GM18858 (cell line): ENCODE measurements at regions not wholly inside any gene's neighbourhood (a gene's known extent, or its start where the extent isn't known, plus 50 kb on each side); places are given as distances from the start of the nearest gene placed in this dataset.
A peak's percentile ranks its signal among the peaks of the same experiment; 100 is the strongest.
"Not testable (repeated sequence)": the region's sequence is repeated elsewhere in the genome, so short reads cannot be mapped to it uniquely, and the experiment has no call there.

Experiments
- ATAC-seq: cut with Tn5 transposase; IDR thresholded peaks from one replicate; pipeline ENCODE4 v1.9.1; 2021; ENCODE audit not compliant: unreplicated experiment

DNA sequence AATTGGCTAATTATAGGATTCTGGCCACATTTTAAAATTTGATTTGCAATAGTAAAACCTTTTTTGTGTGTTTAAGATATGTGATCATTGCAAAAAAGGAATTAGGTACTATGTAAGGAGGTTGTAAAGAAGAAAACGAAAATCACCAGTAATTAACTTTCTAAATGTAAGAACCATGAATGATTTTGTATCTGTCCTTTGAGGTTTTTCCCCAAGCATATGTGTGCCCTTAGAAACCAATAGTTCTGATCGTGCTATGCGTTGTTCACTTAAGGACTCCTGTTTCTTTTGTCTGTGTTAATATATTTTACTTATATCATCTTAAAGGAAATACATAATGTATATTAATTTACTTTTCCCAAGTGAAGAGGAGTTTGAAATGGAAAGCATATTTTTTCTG lies 410.2 kb downstream of the PSAT1 start:
- ATAC-seq: peak; percentile 25

- ATAC-seq: peak; percentile 99
Measured at GRCh38 chr9:78707481-78707991, 410.6 kb downstream of the PSAT1 start.

DNA sequence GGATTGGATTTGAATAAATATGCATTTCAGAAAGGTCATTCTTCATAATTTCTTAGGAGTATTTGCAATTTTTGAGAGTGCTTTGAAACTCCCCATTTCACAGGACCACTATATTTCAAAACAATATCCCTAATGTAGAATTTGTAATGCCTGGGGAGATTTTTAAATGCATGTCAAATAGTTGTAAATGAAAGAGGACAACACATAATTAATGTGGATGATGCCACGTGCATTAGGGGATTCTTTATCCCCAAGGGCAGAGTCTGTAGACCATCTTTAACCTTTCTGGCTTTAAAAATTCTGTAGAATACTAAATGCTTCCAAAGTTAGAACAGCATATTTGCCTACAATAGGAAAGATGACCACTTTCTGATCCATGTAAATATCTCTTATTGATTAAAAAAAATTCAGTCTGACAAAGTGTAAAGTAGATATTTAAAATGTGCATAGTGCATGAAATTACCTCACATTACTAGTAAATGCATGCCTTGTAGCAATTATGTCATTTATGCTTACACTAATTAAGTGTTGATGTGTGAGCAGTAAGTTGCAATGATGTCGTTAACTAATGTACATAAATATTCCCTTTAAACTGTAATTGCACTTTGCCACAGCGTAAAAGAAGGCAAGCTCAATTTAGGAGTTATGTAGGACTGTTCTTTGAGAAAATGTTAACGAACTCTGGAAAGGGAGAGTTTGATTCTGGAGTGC lies 416.1 kb downstream of the PSAT1 start:
- ATAC-seq: no peak

DNA sequence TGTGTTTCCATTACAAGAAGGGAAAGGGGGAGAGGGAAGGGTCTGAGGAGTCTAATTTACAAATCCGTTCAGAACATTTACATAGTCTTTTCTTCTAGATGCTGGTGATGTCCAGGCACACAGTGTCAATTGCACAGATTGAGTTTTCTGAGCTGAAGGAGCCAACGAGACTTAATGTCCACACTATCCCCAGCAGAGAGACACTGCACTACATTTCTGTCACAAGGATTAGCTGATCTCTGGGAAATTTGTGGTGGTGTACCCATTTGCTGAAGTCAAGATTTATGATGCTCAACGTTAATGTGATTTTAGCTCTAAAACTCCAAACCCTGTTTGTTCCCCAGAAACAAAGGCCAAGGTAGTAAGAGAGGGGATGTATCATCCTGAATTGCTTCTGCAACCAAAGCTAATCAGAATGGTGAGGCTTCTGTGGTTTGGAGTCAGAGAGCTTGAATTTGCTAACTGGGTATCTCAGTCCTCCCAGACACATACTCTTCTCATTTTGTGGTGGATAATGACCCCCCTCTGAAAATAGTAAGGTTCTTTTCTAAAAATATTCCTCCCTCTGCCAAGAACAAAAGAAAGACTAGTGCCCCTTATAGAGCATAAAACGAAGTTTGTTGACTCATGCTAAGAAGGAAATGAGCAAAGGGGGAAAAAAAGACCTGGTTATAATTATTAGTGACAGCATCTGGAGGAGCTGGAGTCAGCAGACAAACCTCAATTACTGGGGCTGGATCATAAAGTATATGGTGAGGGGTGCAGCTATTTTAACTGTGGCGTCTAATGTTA lies 416.9 kb downstream of the PSAT1 start:
- ATAC-seq: no peak

- no peak for ATAC-seq
Measured at GRCh38 chr9:78714576-78714975, 417.7 kb downstream of the PSAT1 start.

DNA sequence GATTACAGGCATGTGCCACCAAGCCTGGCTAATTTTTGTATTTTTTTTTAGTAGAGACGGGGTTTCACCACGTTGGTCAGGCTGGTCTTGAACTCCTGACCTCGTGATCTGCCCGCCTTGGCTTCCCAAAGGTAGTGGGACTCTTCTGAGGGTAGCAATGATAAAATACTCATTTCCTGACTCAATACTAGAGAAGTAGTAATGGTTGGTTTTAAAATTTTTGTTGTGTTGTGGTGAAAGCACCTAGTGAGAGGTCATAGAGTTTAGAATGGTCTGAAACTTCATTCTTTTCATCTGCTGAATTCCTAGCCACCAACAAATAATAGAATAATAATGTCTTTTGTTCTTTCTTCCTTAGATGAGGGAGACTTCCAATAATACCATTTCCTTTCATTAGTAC lies 422.1 kb downstream of the PSAT1 start:
- not testable (repeated sequence) for ATAC-seq

GRCh38 chr9:78724896-78725295 lies 428.0 kb downstream of the PSAT1 start:
- ATAC-seq: no peak

DNA sequence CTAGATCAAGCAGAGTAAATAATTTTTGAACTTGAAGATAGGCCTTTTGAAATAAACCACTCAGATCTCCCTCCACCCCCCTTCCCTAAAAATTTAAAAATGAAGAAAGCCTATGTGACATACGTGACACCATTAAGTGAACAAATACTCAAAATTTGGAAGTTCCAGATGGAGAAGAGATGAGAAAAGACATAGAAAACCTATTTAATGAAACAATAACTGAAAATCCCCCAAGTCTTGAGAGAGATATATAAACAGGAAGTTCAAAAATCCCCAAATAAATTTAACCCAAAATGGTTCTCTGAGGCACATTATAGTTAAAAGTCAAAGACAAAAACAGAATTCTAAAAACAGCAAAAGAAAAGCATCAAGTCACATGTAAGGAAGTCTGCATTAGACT lies 428.6 kb downstream of the PSAT1 start:
- no peak for ATAC-seq

DNA sequence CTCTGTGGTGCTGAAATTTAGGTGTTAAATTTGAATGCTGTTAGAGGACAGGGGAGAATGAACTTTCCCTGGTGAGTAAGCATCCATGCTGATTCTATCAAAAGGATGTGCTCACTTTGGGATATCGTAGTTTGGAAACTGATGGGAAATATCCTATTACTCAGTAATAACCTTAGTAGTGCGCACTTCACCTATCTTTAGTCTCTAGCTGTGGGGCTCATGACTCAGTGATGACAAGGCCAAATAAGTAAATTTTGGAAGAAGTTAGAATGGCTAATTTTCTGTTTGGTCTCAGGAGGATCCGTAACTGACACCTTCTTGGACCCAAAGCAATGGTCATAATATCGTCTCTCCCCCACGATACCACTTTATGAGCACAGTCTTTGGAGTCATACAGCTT lies 448.4 kb downstream of the PSAT1 start:
- no peak for ATAC-seq

GRCh38 chr9:78746010-78746409 lies 449.1 kb downstream of the PSAT1 start:
- ATAC-seq: no peak

GRCh38 chr9:78753039-78753438 lies 456.1 kb downstream of the PSAT1 start:
- no peak for ATAC-seq

GRCh38 chr9:78756813-78757510 lies 460.0 kb downstream of the PSAT1 start:
- peak; percentile 85 for ATAC-seq

DNA sequence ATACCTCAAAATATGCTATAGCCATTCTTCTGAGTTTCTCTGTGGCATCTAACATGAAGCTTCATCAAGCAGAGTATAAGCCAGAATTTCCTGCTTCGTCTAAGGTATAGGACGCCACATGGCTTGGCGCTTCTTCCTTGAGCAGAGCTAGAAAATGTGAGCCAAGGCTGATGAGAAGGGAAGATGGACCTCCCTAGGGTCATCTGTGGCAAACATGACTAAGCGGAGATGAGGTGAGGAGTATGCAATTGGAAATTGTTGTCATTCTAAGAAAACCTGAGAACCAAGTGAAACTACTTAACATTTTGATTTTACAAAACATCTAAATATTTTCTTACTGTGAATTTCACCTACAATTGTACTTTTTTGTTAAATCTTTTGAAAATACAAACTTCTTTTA lies 466.5 kb downstream of the PSAT1 start:
- no peak for ATAC-seq

GRCh38 chr9:78765861-78766260 lies 468.9 kb downstream of the PSAT1 start:
- ATAC-seq: no peak

GRCh38 chr9:78767490-78767889 lies 470.6 kb downstream of the PSAT1 start:
- ATAC-seq: no peak

DNA sequence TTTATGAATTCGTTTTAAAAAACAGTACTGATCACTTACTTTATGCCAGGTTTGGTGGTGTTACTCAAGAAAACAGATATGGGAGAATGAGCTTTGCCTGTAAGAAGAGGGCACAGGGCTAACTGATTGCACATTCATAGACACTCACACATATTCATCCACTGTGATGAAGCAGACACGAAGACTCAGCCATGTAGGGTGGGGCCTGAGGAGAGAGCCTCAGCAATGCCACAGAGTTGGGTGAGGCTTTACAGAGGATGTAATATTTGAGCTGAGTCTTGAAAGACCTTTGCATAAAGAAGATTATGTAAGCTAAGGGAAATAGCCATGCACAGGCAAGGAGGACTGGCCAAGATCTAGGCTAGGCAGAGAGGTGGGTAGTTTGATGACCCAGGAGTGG lies 472.8 kb downstream of the PSAT1 start:
- no peak for ATAC-seq

DNA sequence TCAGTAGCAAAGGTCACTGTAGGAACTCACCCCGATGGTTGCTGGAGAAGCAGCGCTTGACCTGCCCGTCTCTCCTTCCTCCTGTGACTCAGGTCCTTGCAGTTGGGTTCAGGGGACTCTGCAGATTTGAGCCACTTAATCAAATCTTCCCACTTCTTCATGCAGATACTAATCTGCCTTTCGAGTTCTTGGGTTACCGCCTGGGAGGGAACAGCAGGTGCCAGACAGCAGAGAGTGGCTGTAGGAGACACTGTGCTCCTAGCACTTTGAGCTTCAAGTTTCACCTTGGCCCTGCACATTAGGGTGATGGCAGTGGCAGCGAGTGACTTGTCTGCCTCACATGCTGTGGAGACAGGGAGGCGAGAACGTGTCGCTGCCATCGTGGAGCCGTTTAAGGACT lies 478.3 kb downstream of the PSAT1 start:
- ATAC-seq: no peak

DNA sequence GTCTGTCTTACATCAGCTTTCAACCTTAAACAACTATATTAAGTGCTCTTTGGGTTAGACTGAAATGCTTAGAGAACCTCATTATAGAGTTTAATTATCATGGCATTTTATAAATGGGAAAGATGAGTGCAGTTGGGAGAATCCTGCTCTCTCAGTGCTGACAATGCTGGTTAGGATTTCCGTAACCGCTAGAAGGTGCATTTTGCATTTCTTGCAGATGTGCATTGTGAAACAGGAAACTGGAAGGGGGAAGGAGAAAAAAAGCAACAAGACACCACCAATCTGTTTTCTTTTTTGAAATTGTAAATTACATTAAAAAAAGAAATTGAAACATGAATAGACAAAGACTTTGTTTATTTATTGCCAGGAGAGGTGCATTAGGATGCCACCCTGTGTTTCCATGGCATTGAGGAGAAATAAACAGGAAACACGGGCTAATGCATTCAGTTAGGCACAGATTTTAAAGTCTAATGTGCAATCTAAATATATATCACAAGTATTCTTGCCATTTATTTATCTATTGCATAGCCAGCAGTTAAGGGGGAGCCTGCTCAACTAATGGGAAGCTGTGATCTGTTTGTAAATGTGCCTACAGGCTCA lies 478.9 kb downstream of the PSAT1 start:
- no peak for ATAC-seq

GRCh38 chr9:78777747-78778146 lies 480.8 kb downstream of the PSAT1 start:
- no peak for ATAC-seq

DNA sequence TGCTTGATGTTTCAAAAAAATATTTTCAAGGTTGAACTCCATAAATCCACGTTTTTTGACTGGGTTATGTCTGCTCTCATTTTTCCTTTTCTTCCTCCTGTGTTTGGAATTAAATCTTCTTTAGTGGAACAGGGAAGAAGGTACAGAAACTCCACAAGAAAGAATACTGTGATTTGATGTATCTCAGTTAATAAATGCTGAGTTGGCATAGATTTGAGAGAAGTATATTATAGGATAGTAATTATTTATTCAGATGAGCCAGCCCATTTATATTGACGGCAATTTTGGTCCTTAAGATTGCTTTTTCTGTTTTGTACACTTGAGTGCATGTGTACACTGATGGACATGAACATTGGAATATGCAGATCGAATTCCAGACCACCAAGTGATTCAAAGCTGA lies 481.4 kb downstream of the PSAT1 start:
- ATAC-seq: no peak

GRCh38 chr9:78778861-78779374 lies 482.0 kb downstream of the PSAT1 start:
- ATAC-seq: no peak
